Prostate gland (tissue), 2 donors: ENCODE measurements at regions not wholly inside any gene's neighbourhood (a gene's known extent, or its start where the extent isn't known, plus 50 kb on each side); places are given as distances from the start of the nearest gene placed in this dataset. TPM values are rescaled to one million over a fixed set of nuclear protein-coding genes. Genes with fewer than 3 reads are reported as not detected.

Experiments
- DNase-seq: peaks from one replicate; pipeline ENCODE4 v3.0.0-alpha.2; 2019; ENCODE audit warnings: low spot score
- H3K27ac ChIP-seq, 2 donors: fragments of 200-600 bp; sonication (generic); 2 replicates each; pipeline ENCODE4 v1.5.1; 2017 to 2019
- H3K27me3 ChIP-seq: fragments of 200-600 bp; sonication (generic); replicated peaks from 2 replicates; pipeline ENCODE4 v1.5.1; 2019; ENCODE audit not compliant: insufficient read depth
- H3K36me3 ChIP-seq, 2 donors: fragments of 200-600 bp; sonication (generic); 1 replicate in 1 of 2; 2 replicates in 1 of 2; pipeline versions ENCODE4 v1.5.1 to v1.8.1; 2017 to 2019
- H3K4me1 ChIP-seq: fragments of 200-600 bp; sonication (generic); replicated peaks from 2 replicates; pipeline ENCODE4 v1.5.1; 2019
- H3K4me3 ChIP-seq, 2 donors: fragments of 200-600 bp; sonication (generic); 2 replicates each; pipeline ENCODE4 v1.5.1; 2017 to 2019
- H3K9me3 ChIP-seq: fragments of 200-600 bp; sonication (generic); 2 replicates; pipeline ENCODE4 v1.5.1; 2017
- POLR2A ChIP-seq: fragments of 450-650 bp; IDR thresholded peaks from one replicate; pipeline ENCODE4 v1.6.1; 2016; ENCODE audit warnings: antibody characterized with exemption, mild to moderate bottlenecking
- POLR2AphosphoS5 ChIP-seq: sonication (generic); formaldehyde crosslinking; IDR thresholded peaks from one replicate; pipeline ENCODE4 v1.6.1; 2017; ENCODE audit warnings: antibody characterized with exemption
- WGBS: methylation state at CpG from one replicate; pipeline ENCODE4 v1.1.5; 2018; 5-methylcytosine and 5-hydroxymethylcytosine counted together
- intact Hi-C: fragments of 100-400 bp; cut with DNase I; formaldehyde crosslinking; loops from one replicate; pipeline ENCODE4 v1.14.2; 2022
- microRNA counts, 2 donors: library from miRNA; unstranded; fragments of <30 nt; microRNA quantifications; one replicate each; lab custom pipeline; 2016 to 2017
- microRNA-seq: library from miRNA; unstranded; fragments of <30 nt; microRNA quantifications from one replicate; pipeline ENCODE4, GENCODE V29; 2016
- small RNA-seq, 2 donors: library from RNA; depleted of rRNA; stranded (forward); fragments of <200 nt; gene quantifications; one replicate each; pipeline ENCODE3, GENCODE V24; 2016
- TF ChIP-seq, protein P1 (sequence below), 4 experiments: fragments of 200-600 bp in 2 of 4; fragments of 450-650 bp in 2 of 4; sonication (generic) in 2 of 4; IDR thresholded peaks; 1 replicate in 3 of 4; 2 replicates in 1 of 4; pipeline ENCODE4 v1.5.1; 2016 to 2019; ENCODE audit warnings: antibody characterized with exemption in 4 of 4, mild to moderate bottlenecking in 2 of 4, moderate library complexity in 2 of 4

- DNase-seq: no peak
Observed at GRCh38 chr2:177161741-177162460, 50.7 kb upstream of the HNRNPA3 start.

More at GRCh38 chr2:177161741-177162460, 50.7 kb upstream of the HNRNPA3 start:
- H3K4me1 ChIP-seq: no peaks in the 10 kb centered on the region
- no peak for TF ChIP-seq POLR2A
- no peak for TF ChIP-seq POLR2AphosphoS5
- TF ChIP-seq, protein P1, sequence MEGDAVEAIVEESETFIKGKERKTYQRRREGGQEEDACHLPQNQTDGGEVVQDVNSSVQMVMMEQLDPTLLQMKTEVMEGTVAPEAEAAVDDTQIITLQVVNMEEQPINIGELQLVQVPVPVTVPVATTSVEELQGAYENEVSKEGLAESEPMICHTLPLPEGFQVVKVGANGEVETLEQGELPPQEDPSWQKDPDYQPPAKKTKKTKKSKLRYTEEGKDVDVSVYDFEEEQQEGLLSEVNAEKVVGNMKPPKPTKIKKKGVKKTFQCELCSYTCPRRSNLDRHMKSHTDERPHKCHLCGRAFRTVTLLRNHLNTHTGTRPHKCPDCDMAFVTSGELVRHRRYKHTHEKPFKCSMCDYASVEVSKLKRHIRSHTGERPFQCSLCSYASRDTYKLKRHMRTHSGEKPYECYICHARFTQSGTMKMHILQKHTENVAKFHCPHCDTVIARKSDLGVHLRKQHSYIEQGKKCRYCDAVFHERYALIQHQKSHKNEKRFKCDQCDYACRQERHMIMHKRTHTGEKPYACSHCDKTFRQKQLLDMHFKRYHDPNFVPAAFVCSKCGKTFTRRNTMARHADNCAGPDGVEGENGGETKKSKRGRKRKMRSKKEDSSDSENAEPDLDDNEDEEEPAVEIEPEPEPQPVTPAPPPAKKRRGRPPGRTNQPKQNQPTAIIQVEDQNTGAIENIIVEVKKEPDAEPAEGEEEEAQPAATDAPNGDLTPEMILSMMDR (IDR thresholded peaks at IDR 0.05): peak in 3 of 4 experiments; percentile 31 to 39 (median 35)
- intact Hi-C loops: loop anchor here (10.0 kb wide), 4 partner anchors 133 to 593 kb away; no protein-coding TSS in a partner anchor
- no peaks in the 10 kb centered on the region for H3K27me3 ChIP-seq
- H3K27ac ChIP-seq: no peak overlapping the region
- no peak overlapping the region for H3K4me3 ChIP-seq
- 42% methylated on average over 12 of the region's 12 CpGs for WGBS
- H3K36me3 ChIP-seq: no peaks in the 10 kb centered on the region
- no peaks in the 10 kb centered on the region for H3K9me3 ChIP-seq

MicroRNAs encoded in the stretch of these regions (microRNA counts, 767-probe panel; counts per million panel counts)
- 0 to 4,104 counts per million in 2 donors for microRNA hsa-miR-1246 (lab: Ali Mortazavi, UCI)

Small RNA genes lying in the stretch of these regions (microRNA-seq; reads per million reads assigned to microRNA genes)
- gene MIR1246: not detected

Small RNA genes lying in the stretch of these regions (small RNA-seq; reads per million reads assigned to genes)
- gene RNA5SP112 (0 reads per million in 2 donors), gene RNU6-187P (0 reads per million in 2 donors), gene RNU6ATAC14P (0 reads per million in 2 donors)
